Right lobe of liver (tissue), 6 donors: ENCODE measurements at regions not wholly inside any gene's neighbourhood (a gene's known extent, or its start where the extent isn't known, plus 50 kb on each side); places are given as distances from the start of the nearest gene placed in this dataset.
A peak's percentile ranks its signal among the peaks of the same experiment; 100 is the strongest.

Source experiments
- ATAC-seq, 4 donors: fragments of 200-7000 bp; cut with Tn5 transposase; one replicate each; pipeline ENCODE4 v1.9.1; 2020; ENCODE audit warnings: mild to moderate bottlenecking in 4 of 4, moderate library complexity in 4 of 4
- DNase-seq, 3 donors: peaks; one replicate each; pipeline ENCODE4 v3.0.0-alpha.2; 2020
- H3K27ac ChIP-seq, 3 donors: fragments of 200-600 bp; one replicate each; pipeline ENCODE4 v1.8.0; 2022
- H3K27me3 ChIP-seq, 2 donors: fragments of 200-600 bp; one replicate each; pipeline ENCODE4 v1.8.0; 2022
- H3K36me3 ChIP-seq, 4 donors: fragments of 200-600 bp; sonication (generic) in 1 of 4; one replicate each; pipeline versions ENCODE4 v1.5.1 to v1.8.0; 2017 to 2022; ENCODE audit warnings: control low read depth in 1 of 4
- H3K4me1 ChIP-seq, 4 donors: fragments of 200-600 bp; sonication (generic) in 1 of 4; one replicate each; pipeline versions ENCODE4 v1.5.1 to v1.8.0; 2017 to 2022; ENCODE audit warnings: control low read depth in 1 of 4
- H3K4me3 ChIP-seq, 3 donors: fragments of 200-600 bp; one replicate each; pipeline ENCODE4 v1.8.0; 2022
- H3K9me3 ChIP-seq, 4 donors: fragments of 200-600 bp; sonication (generic) in 1 of 4; one replicate each; pipeline versions ENCODE4 v1.5.1 to v1.8.0; 2017 to 2022; ENCODE audit warnings: control low read depth in 1 of 4
- CTCF ChIP-seq, 4 donors: fragments of 200-600 bp in 3 of 4; fragments of 450-650 bp in 1 of 4; IDR thresholded peaks; one replicate each; pipeline versions ENCODE4 v1.5.1 to v1.8.0; 2016 to 2022; ENCODE audit warnings: antibody characterized with exemption in 4 of 4, mild to moderate bottlenecking in 2 of 4
- POLR2A ChIP-seq: fragments of 450-650 bp; IDR thresholded peaks from one replicate; pipeline ENCODE4 v1.6.1; 2017; ENCODE audit warnings: antibody characterized with exemption, mild to moderate bottlenecking
- WGBS: methylation state at CpG from one replicate; pipeline ENCODE4 v1.1.6; 2018; ENCODE audit warnings: low coverage, low lambda C conversion rate; ENCODE audit not compliant: insufficient coverage; ENCODE audit errors: missing lambda C conversion rate; 5-methylcytosine and 5-hydroxymethylcytosine counted together
- intact Hi-C, 2 donors: fragments of 100-400 bp; cut with DNase I; formaldehyde crosslinking; loops; one replicate each; pipeline versions ENCODE4 v1.11.2 to v1.14.1; 2022
- donor health status: DM: no; HTN: yes; CAD: no.
- donor health status: DM: no; HTN: no; CAD: no.
- donor health status: DM: no; HTN: no; CAD: no.
- donor health status: DM: no; HTN: yes; CAD: no.
- donor health status: DM: no; HTN: yes; CAD: no.

GRCh38 chr10:47145290-47145934, 154.6 kb upstream of the GDF10 start:
- no peak for DNase-seq
- no peaks in the 10 kb centered on the region for H3K36me3 ChIP-seq
- TF ChIP-seq POLR2A = no peak
- no peak for TF ChIP-seq CTCF (IDR thresholded peaks at IDR 0.05)
- no peaks in the 10 kb centered on the region for H3K9me3 ChIP-seq
- no peaks in the 10 kb centered on the region for H3K27me3 ChIP-seq
- intact Hi-C loops = no loop called here
- H3K27ac ChIP-seq = no peak overlapping the region
- WGBS = 70% methylated on average over 4 of the region's 5 CpGs
- H3K4me3 ChIP-seq = no peak overlapping the region
- no peak for ATAC-seq
- no peaks in the 10 kb centered on the region for H3K4me1 ChIP-seq

GRCh38 chr10:47146572-47146971, 153.4 kb upstream of the GDF10 start:
- H3K9me3 ChIP-seq = no peaks in the 10 kb centered on the region
- DNase-seq (no peak), ATAC-seq (peak; percentile 25 to 67 (median 38))
- H3K4me3 ChIP-seq = no peak overlapping the region
- no peak overlapping the region for H3K27ac ChIP-seq
- WGBS = 90% methylated on average over 2 of the region's 3 CpGs
- intact Hi-C loops = no loop called here
- no peaks in the 10 kb centered on the region for H3K4me1 ChIP-seq
- TF ChIP-seq POLR2A = no peak
- TF ChIP-seq CTCF (IDR thresholded peaks at IDR 0.05) = no peak
- no peaks in the 10 kb centered on the region for H3K27me3 ChIP-seq
- H3K36me3 ChIP-seq = no peaks in the 10 kb centered on the region

GRCh38 chr10:47147186-47147585, 152.8 kb upstream of the GDF10 start:
- intact Hi-C loops = no loop called here
- no peaks in the 10 kb centered on the region for H3K4me1 ChIP-seq
- ATAC-seq = no peak
- H3K4me3 ChIP-seq = no peak overlapping the region
- H3K27ac ChIP-seq = no peak overlapping the region
- no peaks in the 10 kb centered on the region for H3K9me3 ChIP-seq
- no peak for DNase-seq
- H3K36me3 ChIP-seq = no peaks in the 10 kb centered on the region
- no peaks in the 10 kb centered on the region for H3K27me3 ChIP-seq
- TF ChIP-seq CTCF (IDR thresholded peaks at IDR 0.05) (no peak), POLR2A (no peak)

GRCh38 chr10:47150581-47150980, 149.4 kb upstream of the GDF10 start:
- Histone ChIP-seq H3K27me3 (no peaks in the 10 kb centered on the region), H3K27ac (no peak overlapping the region), H3K36me3 (no peaks in the 10 kb centered on the region), H3K9me3 (no peaks in the 10 kb centered on the region), H3K4me1 (no peaks in the 10 kb centered on the region), H3K4me3 (no peak overlapping the region)
- WGBS = no CpG with 5 or more reads among the region's 3 CpGs
- intact Hi-C loops = no loop called here
- TF ChIP-seq POLR2A = no peak
- TF ChIP-seq CTCF (IDR thresholded peaks at IDR 0.05) = no peak
- DNase-seq = no peak
- no peak for ATAC-seq

GRCh38 chr10:47151920-47152319, 148.1 kb upstream of the GDF10 start:
- WGBS = 44% methylated on average over 5 of the region's 6 CpGs
- Histone ChIP-seq H3K36me3 (no peaks in the 10 kb centered on the region), H3K4me1 (no peaks in the 10 kb centered on the region), H3K27me3 (no peaks in the 10 kb centered on the region), H3K4me3 (no peak overlapping the region), H3K9me3 (no peaks in the 10 kb centered on the region), H3K27ac (no peak overlapping the region)
- ATAC-seq (peak in 3 of 4 donors; percentile 38 to 69 (median 42)), DNase-seq (no peak)
- intact Hi-C loops = no loop called here
- TF ChIP-seq POLR2A (no peak), CTCF (IDR thresholded peaks at IDR 0.05) (no peak)
